NK-92 treated with Interleukin-12 subunit alpha and Interleukin-12 subunit beta, amount 100 ng/mL, for 24 hours (cell line): ENCODE measurements at regions not wholly inside any gene's neighbourhood (a gene's known extent, or its start where the extent isn't known, plus 50 kb on each side); places are given as distances from the start of the nearest gene placed in this dataset.
"Not testable (repeated sequence)": the region's sequence is repeated elsewhere in the genome, so short reads cannot be mapped to it uniquely, and the experiment has no call there.

ENCODE experiments used
- DNase-seq: peaks from one replicate; lab custom pipeline; 2025; lab: John Stamatoyannopoulos, UW

GRCh38 chr18:41899535-41899934 lies 55.5 kb upstream of the PIK3C3 start:
- DNase-seq = no peak

- no peak for DNase-seq
Observed at GRCh38 chr18:41893432-41893831, 61.6 kb upstream of the PIK3C3 start.

GRCh38 chr18:41887100-41887499 lies 67.9 kb upstream of the PIK3C3 start:
- DNase-seq = no peak

- no peak for DNase-seq
Observed at GRCh38 chr18:41886126-41886807, 68.8 kb upstream of the PIK3C3 start.

GRCh38 chr18:41881285-41881684 lies 73.7 kb upstream of the PIK3C3 start:
- DNase-seq = no peak

- no peak for DNase-seq
Observed at GRCh38 chr18:41879256-41879655, 75.8 kb upstream of the PIK3C3 start.

- no peak for DNase-seq
Observed at GRCh38 chr18:41875094-41875780, 79.8 kb upstream of the PIK3C3 start.

GRCh38 chr18:41873730-41874129 lies 81.3 kb upstream of the PIK3C3 start:
- no peak for DNase-seq

GRCh38 chr18:41872206-41872605 lies 82.8 kb upstream of the PIK3C3 start:
- DNase-seq = no peak

GRCh38 chr18:41871229-41872000 lies 83.6 kb upstream of the PIK3C3 start:
- no peak for DNase-seq

GRCh38 chr18:41870817-41871216 lies 84.2 kb upstream of the PIK3C3 start:
- no peak for DNase-seq

- no peak for DNase-seq
Observed at GRCh38 chr18:41870191-41870590, 84.8 kb upstream of the PIK3C3 start.

- DNase-seq = not testable (repeated sequence)
Observed at GRCh38 chr18:41865796-41866195, 89.2 kb upstream of the PIK3C3 start.

GRCh38 chr18:41864216-41864615 lies 90.8 kb upstream of the PIK3C3 start:
- DNase-seq = no peak

- DNase-seq = no peak
Observed at GRCh38 chr18:41862921-41863320, 92.1 kb upstream of the PIK3C3 start.

GRCh38 chr18:41860987-41861386 lies 94.0 kb upstream of the PIK3C3 start:
- no peak for DNase-seq

GRCh38 chr18:41858761-41859555 lies 96.1 kb upstream of the PIK3C3 start:
- DNase-seq = no peak

GRCh38 chr18:41853280-41853679 lies 101.8 kb upstream of the PIK3C3 start:
- no peak for DNase-seq

GRCh38 chr18:41850781-41851180 lies 104.3 kb upstream of the PIK3C3 start:
- no peak for DNase-seq

GRCh38 chr18:41849632-41850031 lies 105.4 kb upstream of the PIK3C3 start:
- no peak for DNase-seq

- DNase-seq = no peak
Observed at GRCh38 chr18:41845563-41845962, 109.5 kb upstream of the PIK3C3 start.

GRCh38 chr18:41842886-41843285 lies 112.1 kb upstream of the PIK3C3 start:
- DNase-seq = no peak
